Suppressor macrophage (primary cell): ENCODE measurements at regions not wholly inside any gene's neighbourhood (a gene's known extent, or its start where the extent isn't known, plus 50 kb on each side); places are given as distances from the start of the nearest gene placed in this dataset.

ENCODE experiments used
- DNase-seq, 4 experiments: peaks; one replicate each; pipeline ENCODE4 v3.0.0-alpha.2; 2020 to 2022

- no peak for DNase-seq
These were observed 59.4 kb upstream of the FRMD4A start for GRCh38 chr10:14389981-14390590.

- peak in 1 of 4 experiments; percentile 9 for DNase-seq
These were observed 55.2 kb upstream of the FRMD4A start for GRCh38 chr10:14385596-14386593.

DNA sequence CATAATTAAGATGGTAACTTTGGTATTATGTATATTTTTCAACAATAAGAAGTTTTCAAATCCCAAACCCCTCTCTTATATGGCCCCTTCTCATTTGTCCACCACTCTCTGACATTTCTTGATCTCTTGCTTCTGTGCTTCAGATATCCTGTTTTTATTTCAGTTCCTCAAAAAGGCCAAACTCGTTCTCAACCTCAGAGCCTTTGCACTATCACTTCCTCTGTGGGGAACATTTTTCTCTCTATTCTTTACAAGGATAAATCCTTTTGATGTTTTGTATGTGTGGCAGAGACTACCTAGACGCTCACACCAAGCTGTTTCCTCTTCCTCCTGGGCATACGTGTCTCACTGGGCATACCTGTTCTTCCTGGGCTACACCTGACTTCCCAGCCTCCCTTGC, 54.2 kb upstream of the FRMD4A start:
- peak in 1 of 4 experiments; percentile 26 for DNase-seq

GRCh38 chr10:14384116-14384730, 53.5 kb upstream of the FRMD4A start:
- no peak for DNase-seq

- DNase-seq: no peak
These were observed 52.5 kb upstream of the FRMD4A start for GRCh38 chr10:14383266-14383665.

- DNase-seq: no peak
These were observed 51.8 kb upstream of the FRMD4A start for GRCh38 chr10:14382531-14382930.

DNA sequence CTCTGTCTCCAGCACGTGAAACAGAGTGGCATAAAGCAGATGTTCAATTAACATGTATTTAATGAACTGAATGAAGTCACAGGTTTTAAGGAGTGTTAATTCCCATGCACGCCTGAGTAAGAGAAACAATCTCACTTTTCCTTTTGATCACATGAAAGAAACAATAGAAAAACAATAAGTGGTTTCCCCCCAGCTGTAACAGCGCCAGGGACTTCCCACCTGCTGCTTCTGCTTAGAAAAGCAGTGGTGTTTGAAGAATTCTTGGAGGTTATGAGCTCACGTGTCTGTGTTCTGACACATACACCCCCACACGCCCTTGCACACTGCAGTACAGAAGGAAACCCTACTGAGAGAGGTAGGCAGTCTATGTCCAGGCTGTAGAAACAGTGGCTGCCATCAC, 51.3 kb upstream of the FRMD4A start:
- DNase-seq: peak in 2 of 4 experiments; percentile 10 to 13

DNA sequence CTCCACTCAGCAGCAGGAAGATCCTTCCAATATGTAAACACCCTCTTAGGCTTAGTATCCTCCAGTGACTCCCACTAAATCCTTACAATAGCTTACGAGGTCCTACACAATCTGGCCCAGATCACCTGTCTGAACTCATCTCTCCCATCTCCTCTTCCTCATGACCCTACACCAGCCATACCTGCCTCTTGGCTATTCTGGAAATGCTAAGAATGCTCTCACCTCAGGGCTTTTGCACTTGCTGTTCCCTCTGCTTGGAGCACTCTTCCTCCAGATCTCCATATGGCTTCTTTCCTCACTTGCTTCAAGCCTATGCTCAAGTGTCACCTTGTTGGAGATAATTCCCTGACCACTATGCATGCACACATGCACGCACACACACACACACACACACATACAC, 50.8 kb upstream of the FRMD4A start:
- DNase-seq: no peak

GRCh38 chr10:14380746-14381145, 50.0 kb upstream of the FRMD4A start:
- no peak for DNase-seq
